Uterus (tissue), 2 donors: ENCODE measurements at regions not wholly inside any gene's neighbourhood (a gene's known extent, or its start where the extent isn't known, plus 50 kb on each side); places are given as distances from the start of the nearest gene placed in this dataset.

Experiments used
- CTCF ChIP-seq, 4 experiments: fragments of 200-600 bp in 2 of 4; fragments of 450-650 bp in 2 of 4; sonication (generic) in 2 of 4; IDR thresholded peaks; one replicate each; pipeline ENCODE4 v1.5.1; 2016 to 2019; ENCODE audit warnings: antibody characterized with exemption in 4 of 4, mild to moderate bottlenecking in 2 of 4, moderate library complexity in 1 of 4
- POLR2A ChIP-seq, 2 donors: fragments of 450-650 bp; IDR thresholded peaks; one replicate each; pipeline ENCODE4 v1.6.1; 2016; ENCODE audit warnings: antibody characterized with exemption in 2 of 2, mild to moderate bottlenecking in 1 of 2, moderate library complexity in 1 of 2

GRCh38 chr4:173777921-173778320 is 247.9 kb upstream of the HAND2 start:
- TF ChIP-seq CTCF (IDR thresholded peaks at IDR 0.05) (no peak), POLR2A (IDR thresholded peaks at IDR 0.05) (no peak)
